GM12878 (cell line): ENCODE measurements at regions not wholly inside any gene's neighbourhood (a gene's known extent, or its start where the extent isn't known, plus 50 kb on each side); places are given as distances from the start of the nearest gene placed in this dataset.

Experiments
- ATAC-seq: fragments of 200-7000 bp; cut with Tn5 transposase; 3 replicates; pipeline ENCODE4 v1.9.1; 2020; ENCODE audit warnings: mild to moderate bottlenecking, moderate library complexity
- BruUV-seq: library from RNA; stranded (reverse); fragments of 400-500 nt; replicated peaks from 2 replicates; lab custom pipeline; 2021; lab: Mats Ljungman, UMichigan
- CTCF ChIA-PET: fragments of 300-600 bp; sonication (Branson Sonifier 250); formaldehyde crosslinking; extraction: SDS; loops from one replicate; lab custom pipeline; 2021; ENCODE audit warnings: inconsistent platforms; lab: Yijun Ruan, JAX
- POLR2A ChIA-PET: fragments of 350-600 bp; formaldehyde crosslinking; extraction: SDS; loops from one replicate; lab custom pipeline; 2021; ENCODE audit warnings: inconsistent platforms; lab: Charles Lee
- RAD21 ChIA-PET: fragments of 300-600 bp; sonication (Branson Sonifier 250); formaldehyde crosslinking; loops from one replicate; lab custom pipeline; 2023; ENCODE audit warnings: antibody characterized with exemption; ENCODE audit not compliant: unreplicated experiment; lab: Charles Lee
- SMC1A ChIA-PET: fragments of 300-600 bp; sonication (Branson Sonifier 250); formaldehyde crosslinking; loops from one replicate; lab custom pipeline; 2023; ENCODE audit not compliant: unreplicated experiment, uncharacterized antibody; lab: Charles Lee
- DNase-seq: peaks from one replicate; pipeline ENCODE4 v3.0.0-alpha.2; 2011; ENCODE audit warnings: low read depth, low spot score
- FAIRE-seq: peaks from 3 replicates; lab custom pipeline; 2011; peaks lifted over from hg19 to GRCh38; lab: Jason Lieb, UNC
- H2AFZ ChIP-seq: 2 replicates; pipeline ENCODE4 v1.6.0; 2011; ENCODE audit warnings: low read depth, low read length, control low read depth; ENCODE audit not compliant: control insufficient read depth
- H3K27ac ChIP-seq: 2 replicates; pipeline ENCODE4 v1.5.1; 2011; ENCODE audit warnings: control low read depth; ENCODE audit not compliant: control insufficient read depth, insufficient read depth
- H3K27me3 ChIP-seq, 2 experiments: replicated peaks in 1 of 2; 2 replicates each; pipeline versions ENCODE4 v1.6.0 to v1.6.1; 2011; ENCODE audit warnings: low read length in 1 of 2; ENCODE audit not compliant: control insufficient read depth in 2 of 2, insufficient read depth in 2 of 2
- H3K36me3 ChIP-seq, 2 experiments: 2 replicates each; pipeline ENCODE4 v1.5.1; 2011; ENCODE audit warnings: low read length in 1 of 2; ENCODE audit not compliant: control insufficient read depth in 2 of 2, insufficient read depth in 2 of 2
- H3K4me1 ChIP-seq: 2 replicates; pipeline ENCODE4 v1.6.1; 2011; ENCODE audit warnings: mild to moderate bottlenecking, low read length, moderate library complexity, mixed read lengths; ENCODE audit not compliant: control insufficient read depth, insufficient read depth
- H3K4me2 ChIP-seq: 2 replicates; pipeline ENCODE4 v1.6.0; 2011; ENCODE audit warnings: control low read depth; ENCODE audit not compliant: control insufficient read depth, insufficient read depth
- H3K4me3 ChIP-seq: fragments of 200-600 bp; sonication (generic); 2 replicates; pipeline ENCODE4 v1.5.1; 2016
- H3K79me2 ChIP-seq: 2 replicates; pipeline ENCODE4 v1.6.0; 2011; ENCODE audit warnings: low read length; ENCODE audit not compliant: control insufficient read depth, insufficient read depth
- H3K9ac ChIP-seq: 2 replicates; pipeline ENCODE4 v1.8.0; 2011; ENCODE audit warnings: low read length, control low read depth, mixed read lengths; ENCODE audit not compliant: control insufficient read depth, insufficient read depth
- H3K9me3 ChIP-seq: replicated peaks from 3 replicates; pipeline ENCODE4 v1.5.1; 2011; ENCODE audit warnings: mild to moderate bottlenecking, low read length; ENCODE audit not compliant: control insufficient read depth, insufficient read depth
- H4K20me1 ChIP-seq: 2 replicates; pipeline ENCODE4 v1.6.0; 2011; ENCODE audit not compliant: control insufficient read depth, insufficient read depth
- ATF7 ChIP-seq: fragments of 450-650 bp; IDR thresholded peaks from 2 replicates; pipeline ENCODE4 v1.6.1; 2016; ENCODE audit warnings: low read depth, mild to moderate bottlenecking
- BRCA1 ChIP-seq: IDR thresholded peaks from 2 replicates; pipeline ENCODE4 v1.6.1; 2011; ENCODE audit warnings: low read depth, low read length, improper control_type of control experiment
- CBFB ChIP-seq: IDR thresholded peaks from 2 replicates; pipeline ENCODE4 v1.6.1; 2016; ENCODE audit warnings: antibody characterized with exemption, low read depth
- CHD1 ChIP-seq: IDR thresholded peaks from 2 replicates; pipeline ENCODE4 v1.6.1; 2012; ENCODE audit warnings: low read depth, low read length, improper control_type of control experiment
- E2F4 ChIP-seq: IDR thresholded peaks from 2 replicates; pipeline ENCODE4 v1.6.1; 2012; ENCODE audit warnings: low read depth, low read length, improper control_type of control experiment
- IKZF2 ChIP-seq, 2 experiments: fragments of 450-650 bp; IDR thresholded peaks; 2 replicates each; pipeline ENCODE4 v1.6.1; 2017; ENCODE audit warnings: mild to moderate bottlenecking in 2 of 2, moderate library complexity in 2 of 2
- PAX5 ChIP-seq: IDR thresholded peaks from 2 replicates; pipeline ENCODE4 v1.6.1; 2011; ENCODE audit warnings: low read depth, low read length, borderline replicate concordance
- PBX3 ChIP-seq: IDR thresholded peaks from 2 replicates; pipeline ENCODE4 v1.6.1; 2011; ENCODE audit warnings: mild to moderate bottlenecking, low read depth, low read length, moderate library complexity; ENCODE audit not compliant: insufficient replicate concordance
- POLR2A ChIP-seq: IDR thresholded peaks from 2 replicates; pipeline ENCODE4 v1.6.1; 2011; ENCODE audit warnings: low read depth, mild to moderate bottlenecking, low read length
- RFX5 ChIP-seq: IDR thresholded peaks from 2 replicates; pipeline ENCODE4 v1.6.1; 2011; ENCODE audit warnings: low read depth, low read length, improper control_type of control experiment
- SMAD1 ChIP-seq: fragments of 450-650 bp; IDR thresholded peaks from 2 replicates; pipeline ENCODE4 v1.6.1; 2018; ENCODE audit warnings: mild to moderate bottlenecking, low read depth; ENCODE audit not compliant: partially characterized antibody
- SMC3 ChIP-seq: IDR thresholded peaks from 2 replicates; pipeline ENCODE4 v1.6.1; 2011; ENCODE audit warnings: low read length, improper control_type of control experiment, borderline replicate concordance
- SPI1 ChIP-seq: IDR thresholded peaks from 2 replicates; pipeline ENCODE4 v1.6.1; 2011; ENCODE audit warnings: low read depth, mild to moderate bottlenecking, low read length, moderate library complexity, borderline replicate concordance; ENCODE audit not compliant: insufficient read depth
- SUPT20H ChIP-seq: IDR thresholded peaks from 2 replicates; pipeline ENCODE4 v1.6.1; 2011; ENCODE audit warnings: low read depth, mild to moderate bottlenecking, low read length, moderate library complexity, borderline replicate concordance; ENCODE audit not compliant: control insufficient read depth
- ZNF24 ChIP-seq: fragments of 450-650 bp; IDR thresholded peaks from 2 replicates; pipeline ENCODE4 v1.6.1; 2017; ENCODE audit warnings: antibody characterized with exemption, mild to moderate bottlenecking
- WGBS: methylation state at CpG from one replicate; pipeline ENCODE4 v1.1.6; 2016; ENCODE audit warnings: low lambda C conversion rate; ENCODE audit not compliant: insufficient replicate concordance, insufficient coverage; ENCODE audit errors: missing lambda C conversion rate; 5-methylcytosine and 5-hydroxymethylcytosine counted together
- in situ Hi-C: fragments of 300-500 bp; cut with MboI; formaldehyde crosslinking; loops from 9 replicates; pipeline ENCODE4 v1.14.3; 2018; ENCODE audit warnings: mixed read lengths
- intact Hi-C: fragments of 100-400 bp; cut with micrococcal nuclease; formaldehyde crosslinking; loops from one replicate; pipeline ENCODE4 v1.14.2; 2022; ENCODE audit not compliant: unreplicated experiment
- TF ChIP-seq, protein P1 (sequence below): fragments of 150-350 bp; IDR thresholded peaks from 2 replicates; pipeline ENCODE4 v1.6.1; 2014; ENCODE audit warnings: mild to moderate bottlenecking, low read depth, low read length

DNA sequence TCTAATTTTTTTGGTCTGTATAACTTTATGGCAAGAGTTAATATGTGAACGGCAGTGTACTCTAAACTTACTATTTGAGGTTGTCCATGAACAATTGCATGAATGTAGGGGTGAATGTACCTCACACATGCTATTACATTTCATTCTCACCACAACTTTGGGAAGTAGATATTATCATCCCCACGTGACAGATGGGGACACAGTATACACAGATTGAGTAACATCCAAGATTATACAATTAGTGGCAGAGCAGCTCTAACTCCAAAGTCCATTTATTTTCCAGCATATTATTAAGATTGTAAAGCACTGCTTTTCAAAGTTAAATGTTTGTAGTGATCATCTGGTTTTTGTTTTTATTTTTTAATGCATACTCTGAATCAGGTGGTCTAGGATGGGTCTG is 622.1 kb upstream of the ZEB2 start:
- RAD21 ChIA-PET, result no interaction called here
- no peak for FAIRE-seq
- no peaks in the 10 kb centered on the region for H4K20me1 ChIP-seq
- no peaks in the 10 kb centered on the region for H3K4me1 ChIP-seq
- H3K9me3 ChIP-seq, result no peaks in the 10 kb centered on the region
- ATAC-seq, result no peak
- H3K36me3 ChIP-seq, result no peaks in the 10 kb centered on the region
- no peak for DNase-seq
- POLR2A ChIA-PET, result no interaction called here
- no peak overlapping the region for H3K9ac ChIP-seq
- SMC1A ChIA-PET, result no interaction called here
- CTCF ChIA-PET, result no interaction called here
- H3K27ac ChIP-seq, result no peak overlapping the region
- 42% methylated on average over 2 of the region's 2 CpGs for WGBS
- intact Hi-C loops, result no loop called here
- no peak overlapping the region for H3K4me3 ChIP-seq
- no TSS peak for BruUV-seq
- no peak overlapping the region for H2AFZ ChIP-seq
- no peaks in the 10 kb centered on the region for H3K79me2 ChIP-seq
- H3K4me2 ChIP-seq, result no peak overlapping the region
- no peak for TF ChIP-seq ZNF24
- TF ChIP-seq SMAD1, result no peak
- in situ Hi-C loops, result no loop called here
- H3K27me3 ChIP-seq, result no peaks in the 10 kb centered on the region

GRCh38 chr2:145140658-145141057 is 620.7 kb upstream of the ZEB2 start:
- 28% methylated on average over 4 of the region's 4 CpGs for WGBS
- RAD21 ChIA-PET, result no interaction called here
- no peak for TF ChIP-seq SMC3
- TF ChIP-seq SUPT20H, result no peak
- no peak for TF ChIP-seq CHD1
- no peak for TF ChIP-seq RFX5
- TF ChIP-seq PBX3, result no peak
- no peak for TF ChIP-seq E2F4
- TF ChIP-seq ATF7, result no peak
- TF ChIP-seq SPI1, result no peak
- no peak for TF ChIP-seq POLR2A
- TF ChIP-seq, protein P1, sequence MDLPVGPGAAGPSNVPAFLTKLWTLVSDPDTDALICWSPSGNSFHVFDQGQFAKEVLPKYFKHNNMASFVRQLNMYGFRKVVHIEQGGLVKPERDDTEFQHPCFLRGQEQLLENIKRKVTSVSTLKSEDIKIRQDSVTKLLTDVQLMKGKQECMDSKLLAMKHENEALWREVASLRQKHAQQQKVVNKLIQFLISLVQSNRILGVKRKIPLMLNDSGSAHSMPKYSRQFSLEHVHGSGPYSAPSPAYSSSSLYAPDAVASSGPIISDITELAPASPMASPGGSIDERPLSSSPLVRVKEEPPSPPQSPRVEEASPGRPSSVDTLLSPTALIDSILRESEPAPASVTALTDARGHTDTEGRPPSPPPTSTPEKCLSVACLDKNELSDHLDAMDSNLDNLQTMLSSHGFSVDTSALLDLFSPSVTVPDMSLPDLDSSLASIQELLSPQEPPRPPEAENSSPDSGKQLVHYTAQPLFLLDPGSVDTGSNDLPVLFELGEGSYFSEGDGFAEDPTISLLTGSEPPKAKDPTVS, result no peak
- no peak for TF ChIP-seq IKZF2 (IDR thresholded peaks at IDR 0.05)
- TF ChIP-seq BRCA1, result no peak
- TF ChIP-seq PAX5, result no peak
- TF ChIP-seq CBFB, result no peak

More at GRCh38 chr2:145140658-145141057, 620.7 kb upstream of the ZEB2 start:
- no peak overlapping the region for H3K4me3 ChIP-seq
- no peak overlapping the region for H3K27ac ChIP-seq
- no TSS peak for BruUV-seq
- H3K4me2 ChIP-seq, result no peak overlapping the region
- SMC1A ChIA-PET, result no interaction called here
- H3K36me3 ChIP-seq, result no peaks in the 10 kb centered on the region
- CTCF ChIA-PET, result no interaction called here
- no peak for FAIRE-seq
- no peaks in the 10 kb centered on the region for H3K79me2 ChIP-seq
- H4K20me1 ChIP-seq, result no peaks in the 10 kb centered on the region
- no peak overlapping the region for H2AFZ ChIP-seq
- POLR2A ChIA-PET, result no interaction called here
- no peak for DNase-seq
- H3K4me1 ChIP-seq, result no peaks in the 10 kb centered on the region
- in situ Hi-C loops (no loop called here), intact Hi-C loops (no loop called here)
- no peak overlapping the region for H3K9ac ChIP-seq
- no peaks in the 10 kb centered on the region for H3K27me3 ChIP-seq
- no peaks in the 10 kb centered on the region for H3K9me3 ChIP-seq
- no peak for ATAC-seq
